WTC11 (cell line): ENCODE measurements at regions not wholly inside any gene's neighbourhood (a gene's known extent, or its start where the extent isn't known, plus 50 kb on each side); places are given as distances from the start of the nearest gene placed in this dataset.

Source experiments
- ATAC-seq: fragments of 200-7000 bp; cut with Tn5 transposase; 2 replicates; pipeline ENCODE4 v1.10.0; 2021; ENCODE audit warnings: mild to moderate bottlenecking, moderate library complexity
- CTCF ChIA-PET: fragments of 300-600 bp; sonication (Branson Sonifier 250); formaldehyde crosslinking; loops from one replicate; lab custom pipeline; 2021; ENCODE audit warnings: antibody characterized with exemption; lab: Charles Lee
- POLR2A ChIA-PET: fragments of 350-600 bp; sonication (Branson Sonifier 250); formaldehyde crosslinking; loops from one replicate; lab custom pipeline; 2021; ENCODE audit warnings: antibody characterized with exemption; lab: Charles Lee
- DNase-seq: peaks from one replicate; pipeline ENCODE4 v3.0.0; 2021; ENCODE audit warnings: low spot score
- H3K27ac Mint-ChIP-seq: 2 replicates; pipeline ENCODE4 v1.8.0; 2021; ENCODE audit warnings: mixed read lengths
- H3K27me3 Mint-ChIP-seq: 2 replicates; pipeline ENCODE4 v1.8.0; 2021; ENCODE audit warnings: low read depth, mild to moderate bottlenecking, moderate library complexity, mixed read lengths
- H3K36me3 Mint-ChIP-seq: 2 replicates; pipeline ENCODE4 v1.8.0; 2021; ENCODE audit warnings: mixed read lengths
- H3K4me1 Mint-ChIP-seq: 2 replicates; pipeline ENCODE4 v1.8.0; 2022; ENCODE audit warnings: mixed read lengths
- H3K4me3 Mint-ChIP-seq: 2 replicates; pipeline ENCODE4 v1.8.0; 2021; ENCODE audit warnings: mild to moderate bottlenecking, moderate library complexity, mixed read lengths
- H3K9me3 Mint-ChIP-seq: 2 replicates; pipeline ENCODE4 v1.8.0; 2021; ENCODE audit warnings: mixed read lengths
- ATF2 ChIP-seq: sonication (generic); formaldehyde crosslinking; IDR thresholded peaks from 2 replicates; pipeline ENCODE4 v1.8.1; 2022; ENCODE audit warnings: low read depth, missing genetic modification reagents, borderline replicate concordance
- CBFB ChIP-seq: sonication (generic); formaldehyde crosslinking; IDR thresholded peaks from 2 replicates; pipeline ENCODE4 v1.8.1; 2022; ENCODE audit warnings: mild to moderate bottlenecking, low read depth, missing genetic modification reagents
- ELF4 ChIP-seq: sonication (generic); formaldehyde crosslinking; IDR thresholded peaks from 2 replicates; pipeline ENCODE4 v1.8.1; 2022; ENCODE audit warnings: low read depth, mild to moderate bottlenecking, moderate library complexity, missing genetic modification reagents
- ERG ChIP-seq: fragments of 250-450 bp; sonication (Bioruptor Pico); IDR thresholded peaks from 2 replicates; pipeline ENCODE4 v1.8.0; 2021; ENCODE audit warnings: mild to moderate bottlenecking
- KAT7 ChIP-seq: sonication (generic); formaldehyde crosslinking; IDR thresholded peaks from 2 replicates; pipeline ENCODE4 v1.8.1; 2023; ENCODE audit warnings: missing genetic modification reagents, mild to moderate bottlenecking, borderline replicate concordance
- MAX ChIP-seq: sonication (generic); formaldehyde crosslinking; IDR thresholded peaks from 2 replicates; pipeline ENCODE4 v1.8.0; 2022; ENCODE audit warnings: mild to moderate bottlenecking, missing genetic modification reagents
- NFE2L1 ChIP-seq: sonication (generic); formaldehyde crosslinking; IDR thresholded peaks from 2 replicates; pipeline ENCODE4 v1.8.1; 2023; ENCODE audit warnings: missing genetic modification reagents
- PREB ChIP-seq: sonication (generic); formaldehyde crosslinking; IDR thresholded peaks from 2 replicates; pipeline ENCODE4 v1.8.1; 2022; ENCODE audit warnings: mild to moderate bottlenecking, missing genetic modification reagents, moderate library complexity, borderline replicate concordance
- PRRX2 ChIP-seq: fragments of 250-450 bp; sonication (Bioruptor Pico); IDR thresholded peaks from 2 replicates; pipeline ENCODE4 v1.8.0; 2021; ENCODE audit warnings: mild to moderate bottlenecking
- RELA ChIP-seq: sonication (generic); formaldehyde crosslinking; IDR thresholded peaks from 2 replicates; pipeline ENCODE4 v1.8.1; 2022; ENCODE audit warnings: missing genetic modification reagents, mild to moderate bottlenecking, borderline replicate concordance
- RORB ChIP-seq: fragments of 250-450 bp; sonication (Bioruptor Pico); IDR thresholded peaks from 2 replicates; pipeline ENCODE4 v1.9.0; 2021; ENCODE audit warnings: mild to moderate bottlenecking
- TEAD1 ChIP-seq: sonication (generic); formaldehyde crosslinking; IDR thresholded peaks from 2 replicates; pipeline ENCODE4 v1.8.0; 2022; ENCODE audit warnings: mild to moderate bottlenecking, missing genetic modification reagents
- TEAD4 ChIP-seq: sonication (generic); formaldehyde crosslinking; IDR thresholded peaks from 2 replicates; pipeline ENCODE4 v1.8.0; 2022; ENCODE audit warnings: mild to moderate bottlenecking, missing genetic modification reagents
- USF1 ChIP-seq: sonication (generic); formaldehyde crosslinking; IDR thresholded peaks from 2 replicates; pipeline ENCODE4 v1.8.0; 2022; ENCODE audit warnings: mild to moderate bottlenecking, missing genetic modification reagents
- USF2 ChIP-seq: sonication (generic); formaldehyde crosslinking; IDR thresholded peaks from 2 replicates; pipeline ENCODE4 v1.8.1; 2023; ENCODE audit warnings: mild to moderate bottlenecking, missing genetic modification reagents, moderate library complexity
- ZNF281 ChIP-seq: sonication (generic); formaldehyde crosslinking; IDR thresholded peaks from 2 replicates; pipeline ENCODE4 v1.8.0; 2023; ENCODE audit warnings: mild to moderate bottlenecking, missing genetic modification reagents
- ZNF416 ChIP-seq: fragments of 250-450 bp; sonication (Bioruptor Pico); IDR thresholded peaks from 2 replicates; pipeline ENCODE4 v1.9.0; 2021; ENCODE audit warnings: mild to moderate bottlenecking, inconsistent platforms

GRCh38 chr9:129449066-129449465, 171.8 kb downstream of the C9orf50 start:
- Mint-ChIP-seq H3K27ac (peak overlapping the region; percentile 15; the same call in 1 of the 2 replicates), H3K4me3 (no peak overlapping the region), H3K27me3 (peaks cover 8% of the 10 kb centered on the region), H3K36me3 (no peaks in the 10 kb centered on the region)
- no peak for ATAC-seq
- POLR2A ChIA-PET, result no interaction called here
- no peak for DNase-seq
- CTCF ChIA-PET, result interaction anchor here (0.9 kb wide), 1 partner anchor 306 kb away, joined by 3 read pairs; no protein-coding TSS in a partner anchor
- no peak for TF ChIP-seq ATF2 (CRISPR knock-in tag)
- no peak for TF ChIP-seq RORB (CRISPR knock-in tag)
- no peak for TF ChIP-seq ERG (CRISPR knock-in tag)
- TF ChIP-seq ZNF416, result no peak
- no peak for TF ChIP-seq TEAD1 (CRISPR knock-in tag)
- TF ChIP-seq CBFB (CRISPR knock-in tag), result no peak
- no peak for TF ChIP-seq KAT7 (CRISPR knock-in tag)
- TF ChIP-seq ELF4 (CRISPR knock-in tag), result no peak
- TF ChIP-seq NFE2L1 (CRISPR knock-in tag), result no peak
- TF ChIP-seq, all 79 proteins: peak for 0
- H3K9me3 Mint-ChIP-seq, result no peaks in the 10 kb centered on the region
- H3K4me1 Mint-ChIP-seq, result peaks cover 17% of the 10 kb centered on the region

GRCh38 chr9:129446828-129447550, 173.9 kb downstream of the C9orf50 start:
- H3K27me3 Mint-ChIP-seq, result peaks cover 23% of the 10 kb centered on the region
- POLR2A ChIA-PET, result interaction anchor here (0.5 kb wide), 1 partner anchor 139 kb away, joined by 3 read pairs; no protein-coding TSS in a partner anchor
- H3K9me3 Mint-ChIP-seq, result no peaks in the 10 kb centered on the region
- H3K36me3 Mint-ChIP-seq, result no peaks in the 10 kb centered on the region
- ATAC-seq (peak; percentile 34; the same call in 1 of the 2 replicates), DNase-seq (no peak)
- CTCF ChIA-PET, result interaction anchor here (0.9 kb wide), 1 partner anchor 47 kb away, joined by 3 read pairs; no protein-coding TSS in a partner anchor
- H3K27ac Mint-ChIP-seq, result no peak overlapping the region
- TF ChIP-seq USF2 (peak; percentile 72), ZNF281 (CRISPR knock-in tag) (no peak), RELA (CRISPR knock-in tag) (no peak), USF1 (peak; percentile 50; the same call in 1 of the 2 replicates)
- peaks cover 21% of the 10 kb centered on the region for H3K4me1 Mint-ChIP-seq
- no peak overlapping the region for H3K4me3 Mint-ChIP-seq

- no peaks in the 10 kb centered on the region for H3K36me3 Mint-ChIP-seq
- peaks cover 16% of the 10 kb centered on the region for H3K4me1 Mint-ChIP-seq
- no peak overlapping the region for H3K4me3 Mint-ChIP-seq
- ATAC-seq, result no peak
- ChIA-PET POLR2A (no interaction called here), CTCF (no interaction called here)
- H3K9me3 Mint-ChIP-seq, result no peaks in the 10 kb centered on the region
- H3K27me3 Mint-ChIP-seq, result peaks cover 34% of the 10 kb centered on the region
- H3K27ac Mint-ChIP-seq, result no peak overlapping the region
- DNase-seq, result no peak
- no peak for TF ChIP-seq PREB
- no peak for TF ChIP-seq MAX
- TF ChIP-seq PRRX2 (CRISPR knock-in tag), result no peak
- TF ChIP-seq USF1, result no peak
- TF ChIP-seq TEAD4, result no peak
- TF ChIP-seq ZNF281 (CRISPR knock-in tag), result no peak
- no peak for TF ChIP-seq KAT7 (CRISPR knock-in tag)
These were observed 175.1 kb downstream of the C9orf50 start for GRCh38 chr9:129445794-129446306.
